MM.1S (cell line): ENCODE measurements at regions not wholly inside any gene's neighbourhood (a gene's known extent, or its start where the extent isn't known, plus 50 kb on each side); places are given as distances from the start of the nearest gene placed in this dataset.

ENCODE experiments used
- EZH2 ChIP-seq: fragments of 300-600 bp; sonication (generic); optimal IDR thresholded peaks from 2 replicates; pipeline ENCODE3; 2017; ENCODE audit warnings: low read depth, mild to moderate bottlenecking, antibody characterized with exemption, low read length, mixed read lengths
- EZH2phosphoT487 ChIP-seq: fragments of 300-600 bp; sonication (generic); IDR thresholded peaks from 2 replicates; pipeline ENCODE4 v1.6.1; 2018; ENCODE audit warnings: antibody characterized with exemption, low read length
- TF ChIP-seq, protein P1 (sequence below): fragments of 300-600 bp; sonication (generic); IDR thresholded peaks from 2 replicates; pipeline ENCODE4 v1.5.1; 2016; ENCODE audit warnings: antibody characterized with exemption, low read length, mixed read lengths

DNA sequence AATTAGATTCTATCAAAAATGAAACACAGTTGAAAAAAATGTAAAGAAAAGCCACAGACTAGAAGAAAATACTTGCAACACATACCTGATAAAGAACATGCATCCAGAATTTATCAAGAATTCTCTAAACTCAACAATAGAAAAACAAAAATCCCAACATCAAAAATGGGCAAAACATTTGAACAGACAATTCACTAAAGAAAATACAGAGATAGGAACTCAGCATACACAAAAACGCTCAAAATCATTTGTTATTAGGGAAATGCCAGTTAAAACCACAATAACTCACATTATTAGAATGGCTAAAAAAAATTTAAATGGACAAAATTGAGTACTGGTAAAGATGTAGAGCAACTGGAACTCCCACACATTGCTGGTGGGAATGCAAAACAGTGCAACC lies 311.0 kb upstream of the PRDM1 start:
- TF ChIP-seq, protein P1, sequence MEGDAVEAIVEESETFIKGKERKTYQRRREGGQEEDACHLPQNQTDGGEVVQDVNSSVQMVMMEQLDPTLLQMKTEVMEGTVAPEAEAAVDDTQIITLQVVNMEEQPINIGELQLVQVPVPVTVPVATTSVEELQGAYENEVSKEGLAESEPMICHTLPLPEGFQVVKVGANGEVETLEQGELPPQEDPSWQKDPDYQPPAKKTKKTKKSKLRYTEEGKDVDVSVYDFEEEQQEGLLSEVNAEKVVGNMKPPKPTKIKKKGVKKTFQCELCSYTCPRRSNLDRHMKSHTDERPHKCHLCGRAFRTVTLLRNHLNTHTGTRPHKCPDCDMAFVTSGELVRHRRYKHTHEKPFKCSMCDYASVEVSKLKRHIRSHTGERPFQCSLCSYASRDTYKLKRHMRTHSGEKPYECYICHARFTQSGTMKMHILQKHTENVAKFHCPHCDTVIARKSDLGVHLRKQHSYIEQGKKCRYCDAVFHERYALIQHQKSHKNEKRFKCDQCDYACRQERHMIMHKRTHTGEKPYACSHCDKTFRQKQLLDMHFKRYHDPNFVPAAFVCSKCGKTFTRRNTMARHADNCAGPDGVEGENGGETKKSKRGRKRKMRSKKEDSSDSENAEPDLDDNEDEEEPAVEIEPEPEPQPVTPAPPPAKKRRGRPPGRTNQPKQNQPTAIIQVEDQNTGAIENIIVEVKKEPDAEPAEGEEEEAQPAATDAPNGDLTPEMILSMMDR: no peak
- no peak for TF ChIP-seq EZH2
- no peak for TF ChIP-seq EZH2phosphoT487
